NCI-H2227 treated with DMSO at 0.1 percent for 48 hours (cell line): ENCODE measurements at regions not wholly inside any gene's neighbourhood (a gene's known extent, or its start where the extent isn't known, plus 50 kb on each side); places are given as distances from the start of the nearest gene placed in this dataset.

Experiments
- DNase-seq: peaks from one replicate; lab custom pipeline; 2025; lab: John Stamatoyannopoulos, UW

DNA sequence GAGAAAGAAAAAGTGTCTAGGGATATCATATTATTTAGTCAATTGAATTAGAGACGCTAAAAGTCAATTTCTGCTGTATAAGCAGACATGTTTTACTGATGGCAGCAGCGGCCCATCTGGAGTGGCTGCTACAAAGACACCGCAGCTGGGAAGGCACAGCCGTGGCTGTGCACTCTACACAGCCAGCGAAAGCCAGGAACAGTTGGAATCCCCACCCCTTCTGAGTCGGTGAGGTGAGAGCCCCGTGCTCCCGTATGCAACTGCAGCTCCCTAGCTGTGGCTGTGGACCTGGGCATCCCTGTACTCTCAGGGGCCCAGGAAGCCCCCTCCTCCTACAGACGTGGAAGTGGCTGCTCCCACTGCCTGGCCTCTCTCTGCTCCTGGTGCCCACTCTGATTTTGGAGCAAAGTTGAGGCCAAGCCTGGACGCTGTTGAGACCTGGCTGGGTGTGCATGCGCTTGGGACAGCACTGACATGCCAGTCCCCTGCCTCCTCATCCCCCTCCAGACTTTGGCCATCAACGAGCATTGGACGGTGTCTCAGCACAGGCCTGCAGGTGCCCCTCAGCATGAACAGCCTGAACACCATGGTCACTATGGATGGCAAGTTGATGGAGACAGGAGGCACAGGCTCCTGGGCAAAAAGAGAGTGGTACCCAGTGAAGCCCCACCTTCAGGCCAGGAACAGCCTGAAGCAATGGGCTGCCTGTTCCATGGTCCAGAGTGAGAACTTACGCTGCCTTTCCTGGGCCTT is 944.0 kb upstream of the MIR17HG start:
- no peak for DNase-seq

GRCh38 chr13:90405301-90405700 is 942.2 kb upstream of the MIR17HG start:
- DNase-seq: no peak

GRCh38 chr13:90412980-90413379 is 934.5 kb upstream of the MIR17HG start:
- no peak for DNase-seq

DNA sequence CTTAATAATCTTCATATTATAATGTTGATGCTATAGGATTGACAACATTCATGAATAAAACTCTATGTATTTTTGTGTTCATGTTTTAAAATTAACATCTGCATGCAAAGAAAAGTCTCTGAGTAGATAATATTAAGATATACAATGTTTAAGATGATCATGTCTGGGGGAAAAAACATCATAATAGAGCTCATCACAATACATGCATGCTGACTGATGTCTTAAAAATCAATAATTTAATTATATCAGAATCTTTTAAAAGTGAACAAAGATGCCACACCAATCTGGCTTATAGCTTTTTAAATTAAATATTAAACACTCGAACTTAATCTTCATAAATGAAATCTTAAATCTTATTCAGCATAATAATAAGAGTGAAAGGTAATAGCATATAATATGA is 933.9 kb upstream of the MIR17HG start:
- DNase-seq: no peak

DNA sequence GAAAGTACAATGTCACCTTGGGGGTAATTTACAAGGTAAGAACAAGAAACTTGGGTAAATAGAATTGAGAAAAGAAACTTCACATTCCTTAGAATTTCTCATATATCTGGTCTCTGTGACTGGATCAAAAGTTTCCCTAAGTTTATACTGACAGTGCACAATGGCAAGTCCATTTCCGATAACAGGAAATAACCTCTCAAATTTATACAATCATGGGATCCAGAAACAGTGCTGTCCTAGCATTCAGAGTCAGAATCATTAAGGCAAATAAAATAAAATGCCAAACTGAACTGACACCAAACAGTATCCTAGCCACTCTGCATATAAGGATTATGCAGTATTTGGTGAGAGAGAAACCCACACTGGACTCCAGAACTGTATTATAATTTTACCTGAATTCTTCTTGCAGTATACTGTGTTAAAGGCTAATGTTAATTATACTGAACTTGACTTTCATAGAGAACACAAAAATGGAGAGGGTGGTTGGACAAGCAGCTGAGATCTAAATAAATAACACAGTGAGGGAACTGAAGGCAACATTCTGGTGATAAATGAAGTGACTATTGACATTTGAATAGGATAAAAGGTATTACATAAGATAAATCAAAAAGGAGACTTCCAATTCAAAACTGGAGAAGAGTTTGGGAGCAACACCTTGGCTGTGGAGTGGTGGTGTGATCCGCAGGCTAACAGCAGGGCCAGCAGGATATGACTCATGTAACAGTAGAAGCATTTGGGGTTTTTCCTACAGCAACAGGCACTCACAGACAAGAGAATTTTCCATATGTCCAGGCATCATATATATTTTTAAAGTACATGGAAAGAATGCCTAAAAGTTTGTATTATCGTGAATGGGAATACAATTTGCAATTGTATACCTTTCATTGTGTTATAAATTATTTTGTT is 932.5 kb upstream of the MIR17HG start:
- no peak for DNase-seq

- DNase-seq: no peak
These were observed 931.6 kb upstream of the MIR17HG start for GRCh38 chr13:90415902-90416301.

- DNase-seq: no peak
These were observed 931.0 kb upstream of the MIR17HG start for GRCh38 chr13:90416519-90416918.

DNA sequence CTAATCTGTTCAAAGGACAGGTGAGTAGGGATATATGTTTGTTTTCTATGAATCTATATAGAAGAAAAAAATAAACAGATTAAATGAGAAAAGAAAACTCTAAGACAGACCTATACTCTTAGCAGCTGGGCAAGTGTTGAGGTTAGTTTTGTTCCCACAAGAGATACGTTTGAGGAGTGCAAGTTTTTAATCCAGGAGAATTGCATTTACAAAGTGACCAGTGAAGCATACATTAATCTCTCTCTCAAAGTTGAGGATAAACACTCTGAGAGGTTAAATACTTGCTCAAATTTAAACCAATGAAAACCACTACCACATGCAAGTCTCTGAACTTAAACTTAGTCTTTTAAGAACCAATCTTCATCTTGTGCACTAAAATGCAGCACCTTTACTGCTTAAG is 930.5 kb upstream of the MIR17HG start:
- DNase-seq: no peak

GRCh38 chr13:90420683-90421082 is 926.8 kb upstream of the MIR17HG start:
- DNase-seq: no peak

DNA sequence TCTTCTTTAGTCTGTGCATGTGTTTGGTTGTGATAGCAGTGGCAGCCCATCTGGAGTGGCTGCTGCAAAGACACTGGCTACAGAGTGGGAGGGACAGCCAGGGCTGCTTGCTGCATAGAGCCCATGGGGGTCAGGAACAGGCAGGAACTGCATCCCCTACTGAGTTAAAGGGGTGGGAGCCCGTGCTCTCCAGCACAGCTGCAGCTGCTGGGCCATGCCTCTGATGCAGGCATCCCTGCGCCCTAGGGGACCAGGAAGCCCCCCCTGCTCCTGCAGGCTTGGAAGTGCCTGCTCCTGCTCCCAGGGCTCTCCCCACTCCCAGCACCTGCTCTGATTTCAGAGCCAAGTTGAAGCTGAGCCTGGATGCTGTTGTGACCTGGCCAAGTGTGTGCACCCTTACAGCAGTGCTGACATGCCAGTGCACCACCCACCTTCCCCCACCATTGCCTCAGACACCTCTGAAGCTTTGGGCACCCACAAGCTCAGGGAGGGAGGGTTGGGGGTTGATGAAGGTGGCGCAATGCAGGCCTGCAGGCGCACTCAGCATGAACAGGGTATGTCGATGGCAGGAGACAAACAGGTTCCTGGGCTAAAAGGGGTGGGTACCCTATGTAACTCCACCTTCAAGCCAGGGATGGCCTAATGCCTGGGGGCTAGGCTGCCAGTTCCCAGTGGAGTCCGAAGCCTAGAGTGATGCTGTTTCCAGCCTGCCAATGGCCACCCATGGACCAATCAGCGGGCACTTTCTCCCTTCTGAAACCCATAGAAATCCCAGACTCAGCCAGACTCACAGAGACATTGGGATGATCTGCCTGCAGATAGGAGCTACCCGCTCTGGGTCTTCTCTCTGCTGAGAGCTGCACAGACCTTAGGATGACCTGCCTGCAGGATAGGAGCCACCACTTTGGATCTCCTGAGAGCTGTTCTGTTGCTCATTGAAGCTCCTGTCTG is 919.9 kb upstream of the MIR17HG start:
- DNase-seq: no peak

GRCh38 chr13:90428522-90429210 is 918.8 kb upstream of the MIR17HG start:
- DNase-seq: no peak

- no peak for DNase-seq
These were observed 917.4 kb upstream of the MIR17HG start for GRCh38 chr13:90430127-90430526.

- DNase-seq: no peak
These were observed 910.8 kb upstream of the MIR17HG start for GRCh38 chr13:90436697-90437096.

- no peak for DNase-seq
These were observed 908.9 kb upstream of the MIR17HG start for GRCh38 chr13:90438576-90438975.

- DNase-seq: no peak
These were observed 904.2 kb upstream of the MIR17HG start for GRCh38 chr13:90443268-90443667.

GRCh38 chr13:90444232-90444631 is 903.3 kb upstream of the MIR17HG start:
- no peak for DNase-seq

DNA sequence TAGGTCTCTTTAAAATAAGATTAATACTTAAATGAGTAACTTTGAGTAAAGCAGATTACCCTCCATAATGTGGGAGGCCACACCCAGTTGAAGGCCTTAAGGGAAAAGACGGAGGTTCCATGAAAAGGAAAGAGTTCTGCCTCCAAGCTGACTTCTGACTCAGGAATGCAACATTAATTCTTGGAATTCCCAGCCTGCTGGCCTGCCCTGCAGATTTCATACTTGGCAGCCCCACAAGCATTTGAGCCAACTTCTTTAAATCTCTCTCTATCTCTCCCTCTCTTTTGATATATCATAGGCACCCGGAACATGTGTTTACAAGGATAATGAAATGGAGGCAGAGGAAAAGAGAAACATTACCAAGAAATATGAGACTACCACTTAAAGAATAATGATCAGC is 902.3 kb upstream of the MIR17HG start:
- DNase-seq: no peak

DNA sequence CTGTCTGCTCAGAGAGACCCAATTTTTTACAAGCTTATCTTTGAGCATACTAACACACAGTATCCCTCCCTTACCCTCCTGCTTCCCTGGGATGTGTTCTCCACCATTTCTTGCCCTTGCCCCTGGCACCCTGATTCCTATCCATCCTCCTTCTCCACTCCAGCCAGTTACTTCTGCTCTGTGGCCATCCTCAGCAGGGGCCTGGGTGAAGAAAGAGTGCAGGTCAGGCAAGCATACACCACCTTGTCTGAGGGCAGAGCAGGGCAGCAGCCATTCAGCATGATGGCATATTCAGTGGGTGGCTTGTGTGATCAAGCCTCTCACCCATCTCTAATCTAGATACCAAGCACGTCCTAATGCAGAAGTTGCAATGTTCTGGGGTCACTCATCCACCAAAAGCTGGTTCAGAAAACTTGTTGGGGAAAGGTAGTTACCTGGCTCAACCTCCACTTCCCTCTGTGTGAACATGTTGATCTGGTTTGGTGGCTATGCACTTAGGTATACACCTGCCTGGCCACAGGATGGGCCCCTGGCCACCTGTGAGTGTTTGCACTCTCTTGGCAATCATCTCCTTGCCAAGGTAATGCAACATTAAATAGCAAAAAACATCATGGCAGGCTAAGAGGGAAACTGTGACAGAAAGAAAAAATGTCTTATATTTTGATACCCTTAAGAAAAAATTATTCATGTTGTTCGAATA is 900.3 kb upstream of the MIR17HG start:
- DNase-seq: no peak

- no peak for DNase-seq
These were observed 899.8 kb upstream of the MIR17HG start for GRCh38 chr13:90447734-90448101.

DNA sequence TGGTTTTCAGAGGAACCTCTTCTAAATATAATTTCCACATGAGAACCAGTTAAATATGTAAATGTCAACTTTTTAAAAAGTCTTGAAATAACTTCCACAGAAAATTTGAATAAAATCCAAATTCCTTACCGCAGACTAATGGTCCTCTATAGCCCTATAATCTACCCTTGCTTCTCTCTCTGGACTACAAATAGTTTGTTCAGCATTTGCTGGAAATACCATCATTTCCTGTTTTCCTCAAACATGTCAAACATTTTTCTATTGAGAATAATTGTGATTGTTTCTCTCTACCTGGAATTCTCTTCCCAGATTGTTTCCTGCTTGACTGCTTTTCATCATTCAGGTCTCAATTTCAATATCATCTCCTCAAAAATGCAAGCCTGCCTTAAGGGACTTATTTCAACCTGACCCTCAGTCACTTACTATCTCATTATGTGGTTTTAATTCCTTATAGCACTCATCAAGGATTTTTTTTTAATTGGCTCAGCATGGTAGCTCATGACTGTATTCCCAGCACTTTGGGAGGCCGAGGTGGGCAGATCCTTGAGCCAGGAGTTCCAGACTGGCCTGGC is 898.9 kb upstream of the MIR17HG start:
- DNase-seq: no peak

DNA sequence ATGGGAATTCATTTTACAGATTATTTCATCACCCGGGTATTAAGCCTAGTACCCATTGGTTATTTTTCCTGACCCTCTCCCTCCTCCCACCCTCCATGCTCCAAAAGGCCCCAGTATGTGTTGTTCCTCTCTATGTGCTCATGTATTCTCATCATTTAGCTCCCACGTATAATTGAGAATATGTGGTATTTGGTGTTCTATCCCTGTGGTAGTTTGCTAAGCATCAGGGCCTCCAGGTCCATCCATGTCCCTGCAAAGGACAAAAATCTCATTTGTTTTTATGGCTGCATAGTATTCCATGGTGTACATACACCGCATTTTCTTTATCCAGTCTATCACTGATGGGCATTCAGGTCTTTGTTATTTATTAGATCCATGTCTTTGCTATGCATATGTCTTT is 894.1 kb upstream of the MIR17HG start:
- DNase-seq: no peak
